ENCODE measurements at regions not wholly inside any gene's neighbourhood (a gene's known extent, or its start where the extent isn't known, plus 50 kb on each side); places are given as distances from the start of the nearest gene placed in this dataset.
A peak's percentile ranks its signal among the peaks of the same experiment; 100 is the strongest.

- Histone ChIP-seq H3K9ac (ENCODE audit: low read length) (no peak overlapping the region), H3K23ac (ENCODE audit: low read length) (no peak overlapping the region), H3K4me2 (ENCODE audit: low read length) (no peak overlapping the region), H2BK120ac (ENCODE audit: low read depth, low read length) (no peak overlapping the region), H3K79me1 (ENCODE audit: low read length) (no peaks in the 10 kb centered on the region), H3K18ac (ENCODE audit: low read length) (no peak overlapping the region), H3K4me3 (ENCODE audit: low read length) (no peak overlapping the region), H3K4ac (ENCODE audit: low read depth, low read length) (no peak overlapping the region), H4K8ac (ENCODE audit: low read depth, low read length) (no peak overlapping the region), H3K27ac (ENCODE audit: low read depth, low read length) (no peak overlapping the region), H3K79me2 (ENCODE audit: control insufficient read depth, insufficient read depth, low read length) (no peaks in the 10 kb centered on the region), H3K4me1 (ENCODE audit: control insufficient read depth, low read depth, low read length) (no peaks in the 10 kb centered on the region), H3K36me3 (ENCODE audit: control insufficient read depth, insufficient read depth, low read length) (no peaks in the 10 kb centered on the region), H4K5ac (ENCODE audit: low read length) (no peak overlapping the region), H2AK5ac (ENCODE audit: low read length) (no peak overlapping the region), H2BK15ac (replicated peaks; ENCODE audit: low read depth) (no peak overlapping the region), H3K27me3 (ENCODE audit: insufficient read depth, low read length, poor library complexity) (no peaks in the 10 kb centered on the region), H2BK5ac (ENCODE audit: low read length) (no peak overlapping the region), H3K56ac (ENCODE audit: low read length) (no peak overlapping the region)
- no peak for DNase-seq
- WGBS (ENCODE audit: extremely low coverage, insufficient coverage, low lambda C conversion rate) = no CpG with 5 or more reads among the region's 3 CpGs
Observed at GRCh38 chr21:39005502-39005787, 177.8 kb downstream of the PSMG1 start.

GRCh38 chr21:39004634-39005501, 178.4 kb downstream of the PSMG1 start:
- Histone ChIP-seq H3K36me3 (ENCODE audit: control insufficient read depth, insufficient read depth, low read length) (no peaks in the 10 kb centered on the region), H2AK5ac (ENCODE audit: low read length) (no peak overlapping the region), H3K79me1 (ENCODE audit: low read length) (no peaks in the 10 kb centered on the region), H3K27ac (ENCODE audit: low read depth, low read length) (no peak overlapping the region), H3K79me2 (ENCODE audit: control insufficient read depth, insufficient read depth, low read length) (no peaks in the 10 kb centered on the region), H3K4me3 (ENCODE audit: low read length) (no peak overlapping the region), H2BK120ac (ENCODE audit: low read depth, low read length) (no peak overlapping the region), H3K4me2 (ENCODE audit: low read length) (no peak overlapping the region), H3K27me3 (ENCODE audit: insufficient read depth, low read length, poor library complexity) (no peaks in the 10 kb centered on the region), H3K18ac (ENCODE audit: low read length) (no peak overlapping the region), H3K9ac (ENCODE audit: low read length) (no peak overlapping the region), H3K56ac (ENCODE audit: low read length) (no peak overlapping the region), H3K4ac (ENCODE audit: low read depth, low read length) (no peak overlapping the region), H4K5ac (ENCODE audit: low read length) (no peak overlapping the region), H3K4me1 (ENCODE audit: control insufficient read depth, low read depth, low read length) (no peaks in the 10 kb centered on the region), H4K8ac (ENCODE audit: low read depth, low read length) (no peak overlapping the region), H2BK5ac (ENCODE audit: low read length) (no peak overlapping the region), H2BK15ac (replicated peaks; ENCODE audit: low read depth) (no peak overlapping the region), H3K23ac (ENCODE audit: low read length) (no peak overlapping the region)
- no CpG with 5 or more reads among the region's 23 CpGs for WGBS (ENCODE audit: extremely low coverage, insufficient coverage, low lambda C conversion rate)
- no peak for DNase-seq

- Histone ChIP-seq H3K4me1 (ENCODE audit: control insufficient read depth, low read depth, low read length) (no peaks in the 10 kb centered on the region), H3K79me1 (ENCODE audit: low read length) (no peaks in the 10 kb centered on the region), H3K4me2 (ENCODE audit: low read length) (no peak overlapping the region), H3K27me3 (ENCODE audit: insufficient read depth, low read length, poor library complexity) (no peaks in the 10 kb centered on the region), H3K23ac (ENCODE audit: low read length) (no peak overlapping the region), H3K79me2 (ENCODE audit: control insufficient read depth, insufficient read depth, low read length) (no peaks in the 10 kb centered on the region), H3K56ac (ENCODE audit: low read length) (no peak overlapping the region), H4K5ac (ENCODE audit: low read length) (no peak overlapping the region), H4K8ac (ENCODE audit: low read depth, low read length) (no peak overlapping the region), H3K27ac (ENCODE audit: low read depth, low read length) (no peak overlapping the region), H3K18ac (ENCODE audit: low read length) (no peak overlapping the region), H3K4me3 (ENCODE audit: low read length) (no peak overlapping the region), H2BK15ac (replicated peaks; ENCODE audit: low read depth) (no peak overlapping the region), H2BK120ac (ENCODE audit: low read depth, low read length) (no peak overlapping the region), H3K9ac (ENCODE audit: low read length) (no peak overlapping the region), H2BK5ac (ENCODE audit: low read length) (no peak overlapping the region), H3K4ac (ENCODE audit: low read depth, low read length) (no peak overlapping the region), H3K36me3 (ENCODE audit: control insufficient read depth, insufficient read depth, low read length) (no peaks in the 10 kb centered on the region), H2AK5ac (ENCODE audit: low read length) (no peak overlapping the region)
- no CpG with 5 or more reads among the region's 9 CpGs for WGBS (ENCODE audit: extremely low coverage, insufficient coverage, low lambda C conversion rate)
- peak; percentile 51 for DNase-seq
Observed at GRCh38 chr21:39003982-39004633, 179.1 kb downstream of the PSMG1 start.

GRCh38 chr21:39001341-39001740, 181.9 kb downstream of the PSMG1 start:
- H3K79me2 ChIP-seq (ENCODE audit: control insufficient read depth, insufficient read depth, low read length) = no peaks in the 10 kb centered on the region
- no peak overlapping the region for H3K4me3 ChIP-seq (ENCODE audit: low read length)
- no peak overlapping the region for H3K27ac ChIP-seq (ENCODE audit: low read depth, low read length)
- H2BK15ac ChIP-seq (replicated peaks; ENCODE audit: low read depth) = no peak overlapping the region
- no peak overlapping the region for H4K8ac ChIP-seq (ENCODE audit: low read depth, low read length)
- H3K4me2 ChIP-seq (ENCODE audit: low read length) = no peak overlapping the region
- no peak overlapping the region for H3K56ac ChIP-seq (ENCODE audit: low read length)
- no peak overlapping the region for H2BK120ac ChIP-seq (ENCODE audit: low read depth, low read length)
- no peak overlapping the region for H2AK5ac ChIP-seq (ENCODE audit: low read length)
- H3K18ac ChIP-seq (ENCODE audit: low read length) = no peak overlapping the region
- no peak overlapping the region for H3K23ac ChIP-seq (ENCODE audit: low read length)
- no peak for DNase-seq
- no peaks in the 10 kb centered on the region for H3K36me3 ChIP-seq (ENCODE audit: control insufficient read depth, insufficient read depth, low read length)
- no CpG with 5 or more reads among the region's 5 CpGs for WGBS (ENCODE audit: extremely low coverage, insufficient coverage, low lambda C conversion rate)
- no peak overlapping the region for H3K4ac ChIP-seq (ENCODE audit: low read depth, low read length)
- no peak overlapping the region for H2BK5ac ChIP-seq (ENCODE audit: low read length)
- H3K9ac ChIP-seq (ENCODE audit: low read length) = no peak overlapping the region
- no peaks in the 10 kb centered on the region for H3K79me1 ChIP-seq (ENCODE audit: low read length)
- H3K27me3 ChIP-seq (ENCODE audit: insufficient read depth, low read length, poor library complexity) = no peaks in the 10 kb centered on the region
- no peaks in the 10 kb centered on the region for H3K4me1 ChIP-seq (ENCODE audit: control insufficient read depth, low read depth, low read length)
- no peak overlapping the region for H4K5ac ChIP-seq (ENCODE audit: low read length)

GRCh38 chr21:39000496-39000895, 182.8 kb downstream of the PSMG1 start:
- no peak overlapping the region for H3K4me3 ChIP-seq (ENCODE audit: low read length)
- no peak overlapping the region for H2BK5ac ChIP-seq (ENCODE audit: low read length)
- no peak overlapping the region for H3K4me2 ChIP-seq (ENCODE audit: low read length)
- H2BK120ac ChIP-seq (ENCODE audit: low read depth, low read length) = no peak overlapping the region
- H2BK15ac ChIP-seq (replicated peaks; ENCODE audit: low read depth) = no peak overlapping the region
- DNase-seq = no peak
- WGBS (ENCODE audit: extremely low coverage, insufficient coverage, low lambda C conversion rate) = no CpG with 5 or more reads among the region's 3 CpGs
- no peak overlapping the region for H3K4ac ChIP-seq (ENCODE audit: low read depth, low read length)
- H4K8ac ChIP-seq (ENCODE audit: low read depth, low read length) = no peak overlapping the region
- H3K27me3 ChIP-seq (ENCODE audit: insufficient read depth, low read length, poor library complexity) = no peaks in the 10 kb centered on the region
- H4K5ac ChIP-seq (ENCODE audit: low read length) = no peak overlapping the region
- H3K79me2 ChIP-seq (ENCODE audit: control insufficient read depth, insufficient read depth, low read length) = no peaks in the 10 kb centered on the region
- H3K23ac ChIP-seq (ENCODE audit: low read length) = no peak overlapping the region
- H3K79me1 ChIP-seq (ENCODE audit: low read length) = no peaks in the 10 kb centered on the region
- H2AK5ac ChIP-seq (ENCODE audit: low read length) = no peak overlapping the region
- no peak overlapping the region for H3K9ac ChIP-seq (ENCODE audit: low read length)
- no peak overlapping the region for H3K18ac ChIP-seq (ENCODE audit: low read length)
- H3K4me1 ChIP-seq (ENCODE audit: control insufficient read depth, low read depth, low read length) = no peaks in the 10 kb centered on the region
- H3K56ac ChIP-seq (ENCODE audit: low read length) = no peak overlapping the region
- H3K36me3 ChIP-seq (ENCODE audit: control insufficient read depth, insufficient read depth, low read length) = no peaks in the 10 kb centered on the region
- H3K27ac ChIP-seq (ENCODE audit: low read depth, low read length) = no peak overlapping the region
